ENCODE measurements at regions not wholly inside any gene's neighbourhood (a gene's known extent, or its start where the extent isn't known, plus 50 kb on each side); places are given as distances from the start of the nearest gene placed in this dataset.

GRCh38 chr5:86735370-86735769 lies 117.6 kb downstream of the COX7C start:
- H3K27ac Mint-ChIP-seq: no peak overlapping the region
- Histone ChIP-seq H3K4me3 (ENCODE audit: control extremely low read depth in 1 of 5, extremely low read depth in 1 of 5, insufficient read depth in 1 of 5, low read depth in 2 of 5, low read length in 4 of 5) (no peak overlapping the region), H3K9me3 (ENCODE audit: control extremely low read depth in 1 of 3, control insufficient read depth in 2 of 3, insufficient read depth in 1 of 3, low read length in 2 of 3) (peaks cover 0 to 15% (median 7%) of the 10 kb centered on the region in 3 donors), H4K20me1 (ENCODE audit: control insufficient read depth, insufficient read depth, low read length, poor library complexity, severe bottlenecking) (no peaks in the 10 kb centered on the region), H3K4me1 (ENCODE audit: control insufficient read depth in 2 of 2, insufficient read depth in 2 of 2, low read length in 2 of 2) (no peaks in the 10 kb centered on the region), H3K27me3 (replicated peaks in 1 of 4; ENCODE audit: control extremely low read depth in 1 of 4, control insufficient read depth in 3 of 4, insufficient read depth in 4 of 4, low read length in 3 of 4) (no peaks in the 10 kb centered on the region), H3K27ac (ENCODE audit: low read length in 2 of 2) (no peak overlapping the region), H3K36me3 (replicated peaks in 1 of 2; ENCODE audit: control extremely low read depth in 1 of 2, control insufficient read depth in 1 of 2, extremely low read depth in 1 of 2, insufficient read depth in 2 of 2, low read length in 1 of 2) (no peaks in the 10 kb centered on the region), H3K4me2 (replicated peaks; ENCODE audit: low read depth, low read length, poor library complexity, severe bottlenecking) (no peak overlapping the region), H3K79me2 (ENCODE audit: control insufficient read depth, insufficient read depth, low read length) (no peaks in the 10 kb centered on the region), H2AFZ (ENCODE audit: insufficient read depth, low read depth, low read length, poor library complexity, severe bottlenecking) (no peak overlapping the region), H3K9ac (ENCODE audit: low read length) (no peak overlapping the region)
- no peaks in the 10 kb centered on the region for H3K27me3 Mint-ChIP-seq
- H3K4me1 Mint-ChIP-seq: no peaks in the 10 kb centered on the region
- intact Hi-C loops (cut with micrococcal nuclease): no loop called here
- ChIA-PET POLR2A (no interaction called here), CTCF (no interaction called here)
- WGBS (ENCODE audit: insufficient coverage): no CpG with 5 or more reads among the region's 2 CpGs
- DNase-seq (no peak), ATAC-seq (ENCODE audit: low read depth) (no peak)
- no peak overlapping the region for H3K4me3 Mint-ChIP-seq
- peaks cover 11% of the 10 kb centered on the region for H3K9me3 Mint-ChIP-seq (ENCODE audit: insufficient read depth)
- TF ChIP-seq CTCF (IDR thresholded peaks at IDR 0.05) (no peak), EZH2 (IDR thresholded peaks at IDR 0.05; ENCODE audit: borderline replicate concordance, insufficient read depth, low read depth, low read length, poor library complexity, severe bottlenecking) (no peak)

- Histone ChIP-seq H4K20me1 (ENCODE audit: control insufficient read depth, insufficient read depth, low read length, poor library complexity, severe bottlenecking) (no peaks in the 10 kb centered on the region), H3K27me3 (replicated peaks in 1 of 4; ENCODE audit: control extremely low read depth in 1 of 4, control insufficient read depth in 3 of 4, insufficient read depth in 4 of 4, low read length in 3 of 4) (no peaks in the 10 kb centered on the region), H3K9ac (ENCODE audit: low read length) (no peak overlapping the region), H3K27ac (ENCODE audit: low read length in 2 of 2) (no peak overlapping the region), H3K79me2 (ENCODE audit: control insufficient read depth, insufficient read depth, low read length) (no peaks in the 10 kb centered on the region), H2AFZ (ENCODE audit: insufficient read depth, low read depth, low read length, poor library complexity, severe bottlenecking) (no peak overlapping the region), H3K4me3 (ENCODE audit: control extremely low read depth in 1 of 5, extremely low read depth in 1 of 5, insufficient read depth in 1 of 5, low read depth in 2 of 5, low read length in 4 of 5) (no peak overlapping the region), H3K9me3 (ENCODE audit: control extremely low read depth in 1 of 3, control insufficient read depth in 2 of 3, insufficient read depth in 1 of 3, low read length in 2 of 3) (peaks cover 0 to 9% (median 7%) of the 10 kb centered on the region in 3 donors), H3K36me3 (replicated peaks in 1 of 2; ENCODE audit: control extremely low read depth in 1 of 2, control insufficient read depth in 1 of 2, extremely low read depth in 1 of 2, insufficient read depth in 2 of 2, low read length in 1 of 2) (no peaks in the 10 kb centered on the region), H3K4me1 (ENCODE audit: control insufficient read depth in 2 of 2, insufficient read depth in 2 of 2, low read length in 2 of 2) (no peaks in the 10 kb centered on the region), H3K4me2 (replicated peaks; ENCODE audit: low read depth, low read length, poor library complexity, severe bottlenecking) (no peak overlapping the region)
- no peak for DNase-seq
- no peak overlapping the region for H3K4me3 Mint-ChIP-seq
- TF ChIP-seq EZH2 (IDR thresholded peaks at IDR 0.05; ENCODE audit: borderline replicate concordance, insufficient read depth, low read depth, low read length, poor library complexity, severe bottlenecking) (no peak), CTCF (IDR thresholded peaks at IDR 0.05) (no peak)
- ChIA-PET POLR2A (no interaction called here), CTCF (no interaction called here)
- no peaks in the 10 kb centered on the region for H3K27me3 Mint-ChIP-seq
- WGBS (ENCODE audit: insufficient coverage): no CpG with 5 or more reads among the region's 1 CpG
- peaks cover 9% of the 10 kb centered on the region for H3K9me3 Mint-ChIP-seq (ENCODE audit: insufficient read depth)
- intact Hi-C loops (cut with micrococcal nuclease): no loop called here
- no peak overlapping the region for H3K27ac Mint-ChIP-seq
- H3K4me1 Mint-ChIP-seq: no peaks in the 10 kb centered on the region
- ATAC-seq (ENCODE audit: low read depth): no peak
These were observed 119.8 kb downstream of the COX7C start for GRCh38 chr5:86737579-86737978.

Data from B cell (primary cell).